Upper lobe of left lung (tissue), 6 donors: ENCODE measurements at regions not wholly inside any gene's neighbourhood (a gene's known extent, or its start where the extent isn't known, plus 50 kb on each side); places are given as distances from the start of the nearest gene placed in this dataset.
"Not testable (repeated sequence)": the region's sequence is repeated elsewhere in the genome, so short reads cannot be mapped to it uniquely, and the experiment has no call there.

Experiments
- ATAC-seq, 2 donors: fragments of 200-7000 bp; cut with Tn5 transposase; one replicate each; pipeline ENCODE4 v1.9.1; 2022; ENCODE audit warnings: mild to moderate bottlenecking in 2 of 2, moderate library complexity in 2 of 2; ENCODE audit not compliant: low FRiP score in 2 of 2
- DNase-seq, 2 donors: peaks; one replicate each; pipeline ENCODE4 v3.0.0-alpha.2; 2019 to 2020
- H3K27ac ChIP-seq, 4 donors: fragments of 200-600 bp; sonication (generic); one replicate each; pipeline ENCODE4 v1.5.1; 2016 to 2019
- H3K27me3 ChIP-seq, 4 donors: fragments of 200-600 bp; sonication (generic); one replicate each; pipeline ENCODE4 v1.5.1; 2017 to 2019
- H3K36me3 ChIP-seq, 4 donors: fragments of 200-600 bp; sonication (generic); one replicate each; pipeline ENCODE4 v1.5.1; 2016 to 2019
- H3K4me1 ChIP-seq, 4 donors: fragments of 200-600 bp; sonication (generic); one replicate each; pipeline ENCODE4 v1.5.1; 2018 to 2019
- H3K4me3 ChIP-seq, 4 donors: fragments of 200-600 bp; sonication (generic); one replicate each; pipeline ENCODE4 v1.5.1; 2017 to 2019; ENCODE audit warnings: mild to moderate bottlenecking in 2 of 4, moderate library complexity in 1 of 4
- H3K9me3 ChIP-seq, 4 donors: fragments of 200-600 bp; sonication (generic); one replicate each; pipeline ENCODE4 v1.5.1; 2018 to 2019
- CTCF ChIP-seq, 6 experiments: fragments of 450-650 bp in 4 of 6; fragments of 200-600 bp in 2 of 6; sonication (generic) in 2 of 6; IDR thresholded peaks; one replicate each; pipeline ENCODE4 v1.5.1; 2016 to 2019; ENCODE audit warnings: antibody characterized with exemption in 6 of 6
- EP300 ChIP-seq, 4 donors: sonication (generic); formaldehyde crosslinking; IDR thresholded peaks; one replicate each; pipeline ENCODE4 v1.5.1; 2017; ENCODE audit warnings: antibody characterized with exemption in 4 of 4, control low read depth in 2 of 4
- POLR2A ChIP-seq, 4 donors: fragments of 450-650 bp; IDR thresholded peaks; one replicate each; pipeline ENCODE4 v1.5.1; 2016 to 2017; ENCODE audit warnings: antibody characterized with exemption in 4 of 4, mild to moderate bottlenecking in 2 of 4
- POLR2AphosphoS5 ChIP-seq, 2 donors: sonication (generic); formaldehyde crosslinking; IDR thresholded peaks; one replicate each; pipeline ENCODE4 v1.5.1; 2017; ENCODE audit warnings: antibody characterized with exemption in 2 of 2
- WGBS, 2 donors: methylation state at CpG; one replicate each; pipeline ENCODE4 v1.1.5; 2017 to 2018; 5-methylcytosine and 5-hydroxymethylcytosine counted together
- donor health status: DM: no; HTN: no; CAD: no; lungs with moderate emphysema.
- donor health status: DM: no; HTN: yes; CAD: no; lungs with severe emphysema.

GRCh38 chr3:187855131-187855530 lies 109.9 kb upstream of the BCL6 start:
- H3K4me3 ChIP-seq = no peak overlapping the region
- no peaks in the 10 kb centered on the region for H3K36me3 ChIP-seq
- WGBS, 2 donors = 92 to 100% methylated on average over 2 of the region's 2 CpGs
- TF ChIP-seq POLR2AphosphoS5 (IDR thresholded peaks at IDR 0.05) (no peak), POLR2A (IDR thresholded peaks at IDR 0.05) (no peak), CTCF (IDR thresholded peaks at IDR 0.05) (no peak), EP300 (IDR thresholded peaks at IDR 0.05) (peak in 1 of 4 donors; percentile 8)
- H3K4me1 ChIP-seq = peaks cover 0 to 4% (median 0%) of the 10 kb centered on the region in 4 donors
- no peak for DNase-seq
- no peak overlapping the region for H3K27ac ChIP-seq
- ATAC-seq = no peak
- no peaks in the 10 kb centered on the region for H3K27me3 ChIP-seq
- no peaks in the 10 kb centered on the region for H3K9me3 ChIP-seq

- 78 to 86% methylated on average over 2 of the region's 2 CpGs for WGBS, 2 donors
- TF ChIP-seq EP300 (IDR thresholded peaks at IDR 0.05) (no peak), CTCF (IDR thresholded peaks at IDR 0.05) (no peak), POLR2A (IDR thresholded peaks at IDR 0.05) (peak in 1 of 4 donors; percentile 28), POLR2AphosphoS5 (IDR thresholded peaks at IDR 0.05) (no peak)
- DNase-seq (no peak), ATAC-seq (no peak)
- Histone ChIP-seq H3K36me3 (no peaks in the 10 kb centered on the region), H3K27me3 (no peaks in the 10 kb centered on the region), H3K27ac (no peak overlapping the region), H3K4me3 (no peak overlapping the region), H3K9me3 (peaks cover 0 to 4% (median under 1%) of the 10 kb centered on the region in 4 donors), H3K4me1 (no peaks in the 10 kb centered on the region)
Observed at GRCh38 chr3:187856555-187856954, 111.3 kb upstream of the BCL6 start.

GRCh38 chr3:187858041-187858440 lies 112.8 kb upstream of the BCL6 start:
- Histone ChIP-seq H3K9me3 (peaks cover 0 to 4% (median 1%) of the 10 kb centered on the region in 4 donors), H3K4me3 (no peak overlapping the region), H3K36me3 (no peaks in the 10 kb centered on the region), H3K27ac (no peak overlapping the region), H3K4me1 (no peaks in the 10 kb centered on the region), H3K27me3 (no peaks in the 10 kb centered on the region)
- DNase-seq = no peak
- no peak for TF ChIP-seq EP300 (IDR thresholded peaks at IDR 0.05)
- TF ChIP-seq POLR2A (IDR thresholded peaks at IDR 0.05) = no peak
- no peak for TF ChIP-seq POLR2AphosphoS5 (IDR thresholded peaks at IDR 0.05)
- TF ChIP-seq CTCF (IDR thresholded peaks at IDR 0.05) = no peak
- WGBS, 2 donors = 87 to 96% methylated on average over 2 to 5 of the region's 5 CpGs
- peak in 1 of 2 donors; percentile 24 for ATAC-seq

GRCh38 chr3:187858711-187859110 lies 113.4 kb upstream of the BCL6 start:
- no peak overlapping the region for H3K27ac ChIP-seq
- no peaks in the 10 kb centered on the region for H3K27me3 ChIP-seq
- WGBS, 2 donors = 93 to 94% methylated on average over 2 of the region's 2 CpGs
- ATAC-seq (no peak), DNase-seq (no peak)
- no peaks in the 10 kb centered on the region for H3K36me3 ChIP-seq
- H3K4me3 ChIP-seq = no peak overlapping the region
- no peaks in the 10 kb centered on the region for H3K4me1 ChIP-seq
- peaks cover 0 to 4% (median 1%) of the 10 kb centered on the region in 4 donors for H3K9me3 ChIP-seq
- no peak for TF ChIP-seq POLR2A (IDR thresholded peaks at IDR 0.05)
- TF ChIP-seq CTCF (IDR thresholded peaks at IDR 0.05) = no peak
- TF ChIP-seq POLR2AphosphoS5 (IDR thresholded peaks at IDR 0.05) = no peak
- TF ChIP-seq EP300 (IDR thresholded peaks at IDR 0.05) = no peak

GRCh38 chr3:187862701-187863277 lies 117.5 kb upstream of the BCL6 start:
- H3K4me3 ChIP-seq, H3K4me1 ChIP-seq, H3K27me3 ChIP-seq, H3K27ac ChIP-seq, H3K9me3 ChIP-seq, H3K36me3 ChIP-seq, ATAC-seq: not testable (repeated sequence)
- WGBS, 2 donors = 65 to 87% methylated on average over 4 to 17 of the region's 22 CpGs
- DNase-seq = peak in 1 of 2 donors; percentile 45
